Loucy (cell line): ENCODE measurements at regions not wholly inside any gene's neighbourhood (a gene's known extent, or its start where the extent isn't known, plus 50 kb on each side); places are given as distances from the start of the nearest gene placed in this dataset.
"Not testable (repeated sequence)": the region's sequence is repeated elsewhere in the genome, so short reads cannot be mapped to it uniquely, and the experiment has no call there.

Experiments
- EZH2phosphoT487 ChIP-seq: fragments of 200-600 bp; IDR thresholded peaks from 2 replicates; pipeline ENCODE4 v1.6.1; 2018; ENCODE audit warnings: antibody characterized with exemption, mild to moderate bottlenecking, moderate library complexity, borderline replicate concordance
- TF ChIP-seq, protein P1 (sequence below): fragments of 200-600 bp; sonication (generic); conservative IDR thresholded peaks from 2 replicates; pipeline ENCODE4 v1.5.1; 2014; ENCODE audit warnings: mild to moderate bottlenecking, antibody characterized with exemption, low read length

GRCh38 chr22:10775601-10776357 lies 4752.2 kb upstream of the OR11H1 start:
- TF ChIP-seq, protein P1, sequence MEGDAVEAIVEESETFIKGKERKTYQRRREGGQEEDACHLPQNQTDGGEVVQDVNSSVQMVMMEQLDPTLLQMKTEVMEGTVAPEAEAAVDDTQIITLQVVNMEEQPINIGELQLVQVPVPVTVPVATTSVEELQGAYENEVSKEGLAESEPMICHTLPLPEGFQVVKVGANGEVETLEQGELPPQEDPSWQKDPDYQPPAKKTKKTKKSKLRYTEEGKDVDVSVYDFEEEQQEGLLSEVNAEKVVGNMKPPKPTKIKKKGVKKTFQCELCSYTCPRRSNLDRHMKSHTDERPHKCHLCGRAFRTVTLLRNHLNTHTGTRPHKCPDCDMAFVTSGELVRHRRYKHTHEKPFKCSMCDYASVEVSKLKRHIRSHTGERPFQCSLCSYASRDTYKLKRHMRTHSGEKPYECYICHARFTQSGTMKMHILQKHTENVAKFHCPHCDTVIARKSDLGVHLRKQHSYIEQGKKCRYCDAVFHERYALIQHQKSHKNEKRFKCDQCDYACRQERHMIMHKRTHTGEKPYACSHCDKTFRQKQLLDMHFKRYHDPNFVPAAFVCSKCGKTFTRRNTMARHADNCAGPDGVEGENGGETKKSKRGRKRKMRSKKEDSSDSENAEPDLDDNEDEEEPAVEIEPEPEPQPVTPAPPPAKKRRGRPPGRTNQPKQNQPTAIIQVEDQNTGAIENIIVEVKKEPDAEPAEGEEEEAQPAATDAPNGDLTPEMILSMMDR: not testable (repeated sequence)
- not testable (repeated sequence) for TF ChIP-seq EZH2phosphoT487
